ENCODE measurements at regions not wholly inside any gene's neighbourhood (a gene's known extent, or its start where the extent isn't known, plus 50 kb on each side); places are given as distances from the start of the nearest gene placed in this dataset.
A peak's percentile ranks its signal among the peaks of the same experiment; 100 is the strongest.

DNA sequence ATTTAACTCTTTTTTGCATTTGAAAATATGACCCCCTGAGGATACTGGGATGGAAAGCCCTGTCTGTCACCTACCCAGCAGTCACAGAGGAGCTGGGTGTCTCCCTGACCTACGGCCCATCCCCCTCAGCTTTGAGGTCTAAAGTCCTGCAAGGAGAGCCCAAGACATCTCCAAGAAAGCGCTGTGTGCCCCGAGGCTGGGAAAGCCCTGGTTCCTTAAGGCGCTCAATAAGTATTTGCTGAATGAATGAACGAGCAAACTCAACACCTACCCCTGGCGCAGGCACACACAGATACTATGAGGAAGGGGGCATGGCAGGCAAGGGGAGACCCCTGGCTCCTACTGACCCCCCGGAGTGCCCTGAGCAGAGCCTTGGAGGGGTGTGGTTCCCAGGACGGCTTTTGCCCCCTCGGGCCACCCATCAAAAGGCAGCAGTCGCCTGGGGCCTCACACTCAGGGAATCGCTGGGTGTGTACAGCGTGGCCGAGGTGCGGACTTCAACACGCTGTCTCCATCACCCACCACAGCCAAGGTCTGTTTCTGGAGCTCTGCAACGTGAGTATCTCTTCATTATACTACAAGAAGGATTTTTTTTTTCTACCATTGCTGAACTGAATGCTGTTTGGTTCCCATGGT, 211.6 kb downstream of the ERCC6L2 start:
- DNase-seq = no peak

DNA sequence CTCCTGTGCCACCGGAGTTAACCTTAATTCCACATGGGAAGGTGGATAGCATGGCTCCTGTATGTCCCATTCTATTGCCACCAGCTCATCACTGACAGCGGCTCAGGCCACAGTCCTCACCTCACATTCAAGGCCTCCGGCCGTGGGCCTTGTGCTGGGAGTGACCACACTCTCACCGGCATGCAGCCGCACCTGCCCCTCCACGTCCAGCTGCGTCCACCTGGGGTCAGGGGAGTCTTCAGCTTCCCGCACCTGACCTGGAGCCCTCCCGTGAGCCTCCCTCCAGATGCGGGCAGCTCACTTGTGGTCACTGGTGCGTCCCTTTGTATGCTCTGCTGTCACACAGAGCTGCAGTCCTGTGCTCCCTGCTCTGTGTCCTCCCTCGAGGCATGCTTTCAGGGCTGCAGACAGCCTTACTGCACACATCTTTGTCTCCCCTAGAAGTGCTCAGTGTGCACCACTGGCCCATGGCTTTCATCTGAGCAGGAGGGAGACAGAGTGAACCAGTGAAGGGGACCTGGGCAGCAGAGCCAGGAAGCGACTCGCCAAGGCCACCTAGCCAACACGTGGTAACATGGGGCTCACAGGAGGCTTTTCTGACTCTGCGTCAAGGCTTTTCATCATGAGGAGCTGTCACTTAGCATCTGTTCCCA, 210.1 kb downstream of the ERCC6L2 start:
- no peak for DNase-seq

GRCh38 chr9:96084331-96084734, 208.8 kb downstream of the ERCC6L2 start:
- DNase-seq = peak; percentile 11

DNA sequence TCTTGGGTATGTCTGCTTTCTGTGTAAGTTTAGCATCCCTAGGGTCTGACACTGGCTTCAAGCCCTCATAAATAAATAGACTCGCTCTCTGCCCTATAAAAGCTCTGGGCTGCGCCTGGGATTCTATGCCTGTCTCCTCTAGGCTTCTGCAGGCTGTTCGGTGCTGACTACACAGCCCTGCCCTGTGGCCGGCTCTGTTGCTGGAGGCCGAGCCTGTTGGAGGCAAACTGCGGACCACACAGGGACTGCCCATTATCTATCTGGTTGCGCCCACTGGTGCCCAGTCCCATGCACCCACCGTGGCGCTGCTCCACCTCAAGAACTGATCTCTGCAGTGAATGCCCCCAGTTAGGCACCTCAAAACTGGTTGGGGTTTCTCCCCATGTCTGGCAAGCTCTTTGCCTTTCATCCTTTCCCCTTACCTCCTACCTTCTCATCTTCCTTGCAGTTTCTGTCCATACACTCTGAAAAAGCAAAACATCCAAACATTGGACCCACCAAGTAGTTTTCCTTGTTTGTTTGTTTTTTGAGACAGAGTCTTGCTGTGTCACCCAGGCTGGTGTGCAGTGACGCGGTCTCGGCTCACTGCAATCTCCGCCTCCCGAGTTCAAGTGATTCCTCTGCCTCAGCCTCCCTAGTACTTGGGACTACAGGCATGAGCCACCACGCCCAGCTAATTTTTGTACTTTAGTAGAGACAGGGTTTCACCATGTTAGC, 207.2 kb downstream of the ERCC6L2 start:
- DNase-seq = no peak

DNA sequence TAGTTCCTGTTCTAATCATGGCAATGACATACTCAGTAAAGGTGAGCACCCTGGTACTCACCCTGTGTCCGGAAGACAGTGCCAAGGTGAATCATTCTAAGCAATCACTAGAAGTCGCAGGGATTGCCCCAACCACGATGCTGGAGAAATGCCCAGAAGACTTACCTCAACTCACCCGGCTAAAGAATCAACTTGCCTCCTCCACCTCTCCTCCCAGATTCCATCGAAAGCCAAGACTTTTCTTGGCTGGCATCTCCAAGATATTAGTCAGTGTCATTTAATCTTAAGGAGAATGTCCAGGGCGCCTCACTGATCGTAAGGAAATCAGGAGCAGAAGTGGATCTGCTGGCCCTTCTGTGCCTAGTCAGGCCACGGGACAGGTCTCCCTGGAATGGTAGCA, 204.9 kb downstream of the ERCC6L2 start:
- DNase-seq = no peak

DNA sequence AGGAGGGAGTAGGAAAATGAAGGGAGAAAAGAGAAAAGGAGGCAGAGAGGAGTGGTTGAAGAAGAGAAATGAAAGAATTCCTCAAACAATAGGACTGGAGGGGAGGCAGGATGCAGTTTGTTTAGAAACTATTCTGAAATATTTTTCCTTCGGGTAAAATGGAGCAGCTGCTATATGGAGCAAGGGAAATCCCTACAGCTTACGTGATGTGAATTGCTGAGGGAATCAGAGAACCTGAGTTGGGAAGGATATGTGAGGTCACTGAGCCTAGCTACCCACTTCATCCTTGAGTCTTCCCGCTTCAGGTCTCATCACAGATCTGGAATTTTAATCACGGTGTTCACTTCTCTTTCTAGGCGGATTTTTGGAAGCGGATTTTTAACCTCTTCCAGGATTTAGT, 204.3 kb downstream of the ERCC6L2 start:
- DNase-seq = no peak

DNA sequence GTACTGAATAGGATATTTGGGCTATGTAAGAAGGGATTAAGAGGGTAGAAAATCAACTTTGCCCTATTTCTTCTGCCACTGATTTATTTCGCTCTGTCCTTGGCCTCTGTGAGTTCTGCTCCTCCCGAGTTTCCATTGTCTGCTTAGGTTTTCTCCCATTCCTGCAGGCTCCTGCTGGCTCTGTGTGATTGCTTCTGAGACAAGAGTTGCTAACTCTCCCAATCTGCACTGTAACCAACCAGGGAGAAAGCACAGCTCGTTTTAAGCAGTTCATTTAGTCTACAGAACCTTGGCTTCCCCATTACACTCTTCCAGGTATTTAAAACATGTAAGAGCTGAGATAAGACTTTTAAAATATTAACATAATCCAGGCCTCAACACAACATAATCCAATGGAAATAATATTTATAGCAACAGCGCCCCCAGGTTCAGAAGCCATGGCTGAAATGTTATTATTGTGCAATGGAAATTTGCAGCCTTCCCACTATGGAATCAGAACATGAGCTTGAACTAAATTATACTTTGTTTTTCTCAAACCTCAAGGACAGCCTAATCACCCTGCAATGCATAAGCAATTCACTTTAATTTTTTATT, 203.5 kb downstream of the ERCC6L2 start:
- DNase-seq = no peak

DNA sequence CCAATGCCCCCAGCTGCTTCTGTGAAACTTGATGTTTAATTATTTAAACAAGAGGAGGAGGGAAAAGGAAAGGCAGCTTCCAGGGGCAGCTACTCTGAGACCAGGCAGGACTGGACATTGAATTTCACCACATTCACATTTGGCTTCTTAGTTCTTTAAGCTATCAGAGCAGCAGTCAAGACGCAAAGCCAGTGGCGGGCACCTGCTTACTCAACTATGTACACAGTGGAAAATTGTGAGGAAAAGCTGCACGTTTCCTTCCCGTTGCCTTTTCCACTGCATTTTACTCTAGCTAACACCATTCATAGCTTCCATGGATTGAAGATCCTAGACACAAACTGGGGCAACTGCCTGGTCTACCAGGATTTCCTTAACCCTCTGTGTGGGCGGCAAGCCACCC, 200.3 kb downstream of the ERCC6L2 start:
- DNase-seq = no peak

DNA sequence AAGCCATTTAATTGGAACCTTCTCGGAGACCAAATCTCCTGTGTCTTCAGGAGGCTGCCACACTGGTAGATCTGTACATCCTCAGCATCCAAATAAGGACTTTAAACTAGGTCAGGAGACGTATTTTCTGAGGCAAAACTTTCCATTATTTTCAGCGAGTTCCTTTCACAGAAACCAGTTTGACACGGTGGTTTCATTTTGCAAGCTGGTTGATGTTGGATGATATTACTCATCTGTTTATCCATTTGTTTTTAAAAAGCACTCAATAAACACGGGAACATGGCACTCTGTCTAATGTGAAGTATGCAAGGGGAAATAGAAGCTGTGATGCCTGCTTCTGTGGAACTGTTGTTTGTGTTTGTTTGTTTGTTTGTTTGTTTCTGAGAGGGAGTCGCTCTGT, 199.6 kb downstream of the ERCC6L2 start:
- DNase-seq = no peak

DNA sequence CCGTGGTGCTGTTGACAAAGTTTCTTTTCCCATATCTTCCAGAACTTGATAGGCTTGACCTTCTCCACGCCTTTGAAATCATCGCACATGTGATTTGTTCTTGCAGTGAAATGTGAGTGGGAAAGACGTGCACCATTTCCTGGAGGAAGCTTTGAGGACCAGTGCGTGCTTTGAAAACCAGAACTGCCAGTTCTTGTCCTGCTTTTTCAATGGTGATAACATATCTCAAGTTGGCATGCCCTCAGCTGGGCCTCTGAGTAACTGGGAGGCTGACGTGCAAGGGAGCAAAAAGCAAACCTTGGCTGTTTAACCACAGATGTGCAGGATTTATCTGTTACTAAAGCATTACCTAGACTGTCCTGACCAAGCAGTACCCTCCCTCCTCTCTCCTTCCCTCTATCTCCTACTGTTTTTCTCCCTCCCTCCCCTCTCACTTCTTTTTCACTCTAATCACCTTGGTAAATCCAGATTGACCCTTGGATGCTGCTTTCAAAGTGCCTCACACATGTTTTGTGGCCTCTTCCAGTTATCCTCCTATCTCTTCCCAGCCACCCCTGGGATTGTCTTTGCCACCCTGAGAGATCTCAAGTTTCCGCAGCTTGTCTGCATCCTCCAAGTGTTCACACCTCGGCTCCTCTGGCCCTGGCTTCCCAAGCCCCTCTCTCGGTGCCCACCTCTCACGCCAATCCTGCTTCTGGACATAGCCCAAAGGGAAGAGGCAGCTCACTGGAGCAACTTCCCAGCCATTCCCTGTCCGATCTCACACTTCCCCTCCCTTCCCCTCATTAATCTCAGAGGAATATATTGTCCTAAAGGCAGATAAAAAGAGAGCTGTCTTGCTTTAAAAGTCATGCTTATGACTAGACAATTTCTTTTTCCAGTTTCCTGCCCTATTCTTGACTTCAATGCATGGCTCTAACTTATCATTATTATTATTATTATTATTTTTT, 198.3 kb downstream of the ERCC6L2 start:
- DNase-seq = no peak

DNA sequence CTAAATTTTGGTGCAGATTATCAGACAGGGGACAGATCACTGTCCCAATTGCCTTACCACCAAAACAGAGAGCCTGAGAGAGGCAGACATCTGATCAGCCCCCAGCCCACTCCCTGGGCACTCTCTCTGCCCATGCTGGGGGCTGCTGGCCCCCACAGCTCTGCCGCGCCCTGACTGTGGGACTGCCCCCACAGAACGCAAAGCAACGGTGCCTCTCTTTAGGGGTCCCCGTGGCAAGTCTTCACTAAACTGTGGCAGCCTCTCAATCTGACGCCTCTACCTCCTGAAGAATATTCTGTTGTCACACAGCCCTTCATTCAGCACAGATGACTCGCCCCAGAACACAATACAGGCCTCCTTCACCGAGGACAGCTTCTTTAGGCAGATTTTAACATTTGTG, 197.4 kb downstream of the ERCC6L2 start:
- DNase-seq = no peak

DNA sequence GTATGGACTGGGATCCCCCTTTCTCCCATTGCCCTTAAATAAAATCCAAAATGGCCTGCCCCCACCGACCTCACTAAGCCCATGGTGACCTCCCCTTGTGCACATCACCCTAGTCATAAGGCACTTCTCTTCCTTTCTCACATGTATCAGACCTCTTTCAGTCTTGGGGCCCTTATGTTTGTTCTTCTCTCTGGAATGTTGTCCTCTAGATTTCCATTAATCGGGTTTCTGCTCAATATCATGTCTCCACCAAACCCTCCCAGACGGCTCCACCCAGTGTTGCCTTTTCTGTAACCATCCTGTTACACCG, 196.3 kb downstream of the ERCC6L2 start:
- no peak for DNase-seq

- DNase-seq = peak; percentile 52
Observed at GRCh38 chr9:96071076-96071814, 195.8 kb downstream of the ERCC6L2 start.

DNA sequence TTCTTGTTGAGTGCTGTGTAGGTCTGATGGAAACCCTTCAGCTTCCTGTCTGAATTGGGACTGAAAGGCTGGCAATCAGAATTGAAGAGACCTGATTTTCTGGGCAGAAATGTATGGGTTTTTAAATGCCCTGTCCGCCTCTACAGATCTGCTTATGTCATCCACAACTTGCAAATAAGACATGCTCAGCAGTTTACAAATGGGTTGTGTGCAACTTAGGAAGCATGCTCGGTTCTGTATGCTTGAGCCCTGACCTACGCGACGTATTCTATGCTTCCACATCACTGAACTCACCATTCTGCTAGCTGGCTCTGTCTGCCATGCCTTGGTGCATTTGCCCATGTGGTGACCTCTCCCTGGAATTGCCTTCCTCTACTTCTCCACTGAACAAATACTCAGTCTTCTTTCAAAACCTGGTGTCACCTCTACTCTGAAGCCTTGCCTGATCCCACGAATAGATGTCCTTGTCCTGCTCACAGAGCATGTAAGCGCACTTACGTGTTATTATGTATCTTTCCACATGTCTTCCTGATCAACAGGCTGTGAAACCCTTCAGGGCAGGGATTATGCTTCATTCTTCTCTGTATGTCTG, 194.2 kb downstream of the ERCC6L2 start:
- no peak for DNase-seq

DNA sequence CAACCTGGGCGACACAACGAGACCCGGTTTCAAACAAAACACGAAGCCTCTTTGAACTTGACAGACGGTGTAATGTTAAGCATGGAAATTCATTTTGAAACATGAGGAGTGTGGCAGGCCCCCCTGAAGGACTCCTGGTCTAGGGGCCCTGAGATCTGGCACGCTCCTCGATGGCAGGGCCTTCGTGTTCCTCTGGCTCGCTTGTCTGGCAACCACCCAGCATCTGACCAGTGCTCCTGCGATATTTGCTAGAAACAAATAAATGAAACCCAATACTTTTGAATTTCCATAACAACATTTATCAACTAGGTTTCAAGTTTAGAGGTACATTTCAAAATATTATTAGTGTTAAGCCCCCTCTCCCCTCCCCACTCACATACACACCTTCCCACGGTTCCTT, 193.0 kb downstream of the ERCC6L2 start:
- DNase-seq = no peak

GRCh38 chr9:96067600-96067999, 192.1 kb downstream of the ERCC6L2 start:
- no peak for DNase-seq

DNA sequence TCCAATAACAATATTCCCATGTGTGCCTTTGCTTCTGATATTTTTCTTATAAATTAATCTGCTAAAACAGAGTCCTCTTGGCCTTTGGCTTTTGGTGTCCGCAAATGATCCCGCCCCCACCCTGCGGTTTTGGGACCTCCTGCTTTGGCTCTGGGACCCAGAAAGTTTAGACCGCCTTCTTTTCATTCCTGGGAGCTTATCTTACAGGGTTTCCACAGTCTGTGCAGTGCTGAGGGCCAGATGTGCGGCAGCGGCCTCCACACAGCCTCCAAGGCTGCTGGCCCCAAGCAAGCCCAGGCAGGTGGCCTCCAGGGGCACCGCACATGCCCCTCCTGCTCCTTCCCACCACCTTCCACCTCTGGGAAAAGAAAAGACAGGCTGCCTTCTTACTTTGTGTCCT, 191.5 kb downstream of the ERCC6L2 start:
- DNase-seq = no peak

- DNase-seq = no peak
Observed at GRCh38 chr9:96065482-96066251, 190.2 kb downstream of the ERCC6L2 start.

GRCh38 chr9:96064826-96065481, 189.5 kb downstream of the ERCC6L2 start:
- DNase-seq = no peak

GRCh38 chr9:96062854-96063253, 187.4 kb downstream of the ERCC6L2 start:
- DNase-seq = no peak

Measured in NCI-H69 (cell line).